ENCODE measurements at regions not wholly inside any gene's neighbourhood (a gene's known extent, or its start where the extent isn't known, plus 50 kb on each side); places are given as distances from the start of the nearest gene placed in this dataset.

- Mint-ChIP-seq H3K27ac (no peak overlapping the region), H3K9me3 (ENCODE audit: insufficient read depth) (peaks cover 10% of the 10 kb centered on the region), H3K4me1 (no peaks in the 10 kb centered on the region), H3K27me3 (peaks cover 3% of the 10 kb centered on the region), H3K4me3 (no peak overlapping the region)
- H3K79me2 ChIP-seq (ENCODE audit: control insufficient read depth, insufficient read depth, low read length) = no peaks in the 10 kb centered on the region
- peaks cover 0 to 29% (median 6%) of the 10 kb centered on the region in 3 donors for H3K9me3 ChIP-seq (ENCODE audit: control extremely low read depth in 1 of 3, control insufficient read depth in 2 of 3, insufficient read depth in 1 of 3, low read length in 2 of 3)
- no peak overlapping the region for H3K4me3 ChIP-seq (ENCODE audit: control extremely low read depth in 1 of 5, extremely low read depth in 1 of 5, insufficient read depth in 1 of 5, low read depth in 2 of 5, low read length in 4 of 5)
- ChIA-PET POLR2A (no interaction called here), CTCF (no interaction called here)
- no peaks in the 10 kb centered on the region for H3K4me1 ChIP-seq (ENCODE audit: control insufficient read depth in 2 of 2, insufficient read depth in 2 of 2, low read length in 2 of 2)
- DNase-seq = no peak
- no peak overlapping the region for H3K4me2 ChIP-seq (replicated peaks; ENCODE audit: low read depth, low read length, poor library complexity, severe bottlenecking)
- H3K9ac ChIP-seq (ENCODE audit: low read length) = no peak overlapping the region
- ATAC-seq (ENCODE audit: low read depth) = no peak
- H4K20me1 ChIP-seq (ENCODE audit: control insufficient read depth, insufficient read depth, low read length, poor library complexity, severe bottlenecking) = no peaks in the 10 kb centered on the region
- no peak overlapping the region for H3K27ac ChIP-seq (ENCODE audit: low read length in 2 of 2)
- TF ChIP-seq EZH2 (IDR thresholded peaks at IDR 0.05; ENCODE audit: borderline replicate concordance, insufficient read depth, low read depth, low read length, poor library complexity, severe bottlenecking) = no peak
- TF ChIP-seq, protein P1, sequence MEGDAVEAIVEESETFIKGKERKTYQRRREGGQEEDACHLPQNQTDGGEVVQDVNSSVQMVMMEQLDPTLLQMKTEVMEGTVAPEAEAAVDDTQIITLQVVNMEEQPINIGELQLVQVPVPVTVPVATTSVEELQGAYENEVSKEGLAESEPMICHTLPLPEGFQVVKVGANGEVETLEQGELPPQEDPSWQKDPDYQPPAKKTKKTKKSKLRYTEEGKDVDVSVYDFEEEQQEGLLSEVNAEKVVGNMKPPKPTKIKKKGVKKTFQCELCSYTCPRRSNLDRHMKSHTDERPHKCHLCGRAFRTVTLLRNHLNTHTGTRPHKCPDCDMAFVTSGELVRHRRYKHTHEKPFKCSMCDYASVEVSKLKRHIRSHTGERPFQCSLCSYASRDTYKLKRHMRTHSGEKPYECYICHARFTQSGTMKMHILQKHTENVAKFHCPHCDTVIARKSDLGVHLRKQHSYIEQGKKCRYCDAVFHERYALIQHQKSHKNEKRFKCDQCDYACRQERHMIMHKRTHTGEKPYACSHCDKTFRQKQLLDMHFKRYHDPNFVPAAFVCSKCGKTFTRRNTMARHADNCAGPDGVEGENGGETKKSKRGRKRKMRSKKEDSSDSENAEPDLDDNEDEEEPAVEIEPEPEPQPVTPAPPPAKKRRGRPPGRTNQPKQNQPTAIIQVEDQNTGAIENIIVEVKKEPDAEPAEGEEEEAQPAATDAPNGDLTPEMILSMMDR (IDR thresholded peaks at IDR 0.05) = no peak
- H2AFZ ChIP-seq (ENCODE audit: insufficient read depth, low read depth, low read length, poor library complexity, severe bottlenecking) = no peak overlapping the region
- WGBS (ENCODE audit: insufficient coverage) = 85% methylated on average over 5 of the region's 6 CpGs
- H3K36me3 ChIP-seq (replicated peaks in 1 of 2; ENCODE audit: control extremely low read depth in 1 of 2, control insufficient read depth in 1 of 2, extremely low read depth in 1 of 2, insufficient read depth in 2 of 2, low read length in 1 of 2) = no peaks in the 10 kb centered on the region
- H3K27me3 ChIP-seq (replicated peaks in 1 of 4; ENCODE audit: control extremely low read depth in 1 of 4, control insufficient read depth in 3 of 4, insufficient read depth in 4 of 4, low read length in 3 of 4) = peaks cover 0 to 4% (median 0%) of the 10 kb centered on the region in 4 experiments
- intact Hi-C loops (cut with micrococcal nuclease) = no loop called here
Measured at GRCh38 chr3:127358641-127359040, 70.8 kb upstream of the PRR20G start.

DNA sequence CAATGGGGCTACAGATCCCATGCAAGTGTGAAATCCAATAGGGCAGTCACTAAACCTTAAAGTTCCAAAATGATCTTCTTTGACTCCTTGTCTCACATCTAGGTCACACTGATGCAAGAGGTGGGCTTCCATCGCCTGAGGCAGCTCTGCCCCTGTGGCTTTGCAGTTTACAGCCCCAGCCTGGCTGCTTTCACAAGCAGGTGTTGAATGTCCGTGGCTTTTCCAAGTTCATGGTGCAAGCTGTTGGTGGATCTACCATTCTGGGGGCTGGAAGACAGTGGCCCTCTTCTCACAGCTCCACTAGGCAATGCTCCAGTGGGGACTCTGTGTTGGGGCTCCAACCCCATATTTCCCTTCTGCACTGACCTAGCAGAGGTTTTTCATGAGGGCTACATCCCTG, 68.5 kb upstream of the PRR20G start:
- intact Hi-C loops (cut with micrococcal nuclease) = no loop called here

More for the DNA sequence above, 68.5 kb upstream of the PRR20G start:
- no peak for ATAC-seq (ENCODE audit: low read depth)
- H3K4me3 Mint-ChIP-seq = no peak overlapping the region
- DNase-seq = no peak
- WGBS (ENCODE audit: insufficient coverage) = 78% methylated on average over 2 of the region's 2 CpGs
- no peaks in the 10 kb centered on the region for H3K4me1 ChIP-seq (ENCODE audit: control insufficient read depth in 2 of 2, insufficient read depth in 2 of 2, low read length in 2 of 2)
- no peak overlapping the region for H3K27ac Mint-ChIP-seq
- H3K4me2 ChIP-seq (replicated peaks; ENCODE audit: low read depth, low read length, poor library complexity, severe bottlenecking) = no peak overlapping the region
- no peaks in the 10 kb centered on the region for H3K4me1 Mint-ChIP-seq
- H3K27me3 Mint-ChIP-seq = peaks cover 4% of the 10 kb centered on the region
- no peaks in the 10 kb centered on the region for H3K27me3 ChIP-seq (replicated peaks in 1 of 4; ENCODE audit: control extremely low read depth in 1 of 4, control insufficient read depth in 3 of 4, insufficient read depth in 4 of 4, low read length in 3 of 4)
- no peak overlapping the region for H3K9ac ChIP-seq (ENCODE audit: low read length)
- no peaks in the 10 kb centered on the region for H3K36me3 ChIP-seq (replicated peaks in 1 of 2; ENCODE audit: control extremely low read depth in 1 of 2, control insufficient read depth in 1 of 2, extremely low read depth in 1 of 2, insufficient read depth in 2 of 2, low read length in 1 of 2)
- H4K20me1 ChIP-seq (ENCODE audit: control insufficient read depth, insufficient read depth, low read length, poor library complexity, severe bottlenecking) = no peaks in the 10 kb centered on the region
- peaks cover 0 to 26% (median 6%) of the 10 kb centered on the region in 3 donors for H3K9me3 ChIP-seq (ENCODE audit: control extremely low read depth in 1 of 3, control insufficient read depth in 2 of 3, insufficient read depth in 1 of 3, low read length in 2 of 3)
- no peak overlapping the region for H3K27ac ChIP-seq (ENCODE audit: low read length in 2 of 2)
- H3K9me3 Mint-ChIP-seq (ENCODE audit: insufficient read depth) = peaks cover 10% of the 10 kb centered on the region
- H3K79me2 ChIP-seq (ENCODE audit: control insufficient read depth, insufficient read depth, low read length) = no peaks in the 10 kb centered on the region
- ChIA-PET POLR2A (no interaction called here), CTCF (no interaction called here)
- no peak overlapping the region for H2AFZ ChIP-seq (ENCODE audit: insufficient read depth, low read depth, low read length, poor library complexity, severe bottlenecking)
- no peak overlapping the region for H3K4me3 ChIP-seq (ENCODE audit: control extremely low read depth in 1 of 5, extremely low read depth in 1 of 5, insufficient read depth in 1 of 5, low read depth in 2 of 5, low read length in 4 of 5)
- no peak for TF ChIP-seq EZH2 (IDR thresholded peaks at IDR 0.05; ENCODE audit: borderline replicate concordance, insufficient read depth, low read depth, low read length, poor library complexity, severe bottlenecking)
